Ovary (tissue), 3 donors: ENCODE measurements at regions not wholly inside any gene's neighbourhood (a gene's known extent, or its start where the extent isn't known, plus 50 kb on each side); places are given as distances from the start of the nearest gene placed in this dataset.

ENCODE experiments used
- CTCF ChIP-seq, 3 donors: fragments of 450-650 bp in 2 of 3; fragments of 200-600 bp in 1 of 3; IDR thresholded peaks; one replicate each; pipeline versions ENCODE4 v1.5.1 to v1.8.0; 2016 to 2022; ENCODE audit warnings: antibody characterized with exemption in 3 of 3, mild to moderate bottlenecking in 1 of 3
- EP300 ChIP-seq: sonication (generic); formaldehyde crosslinking; IDR thresholded peaks from one replicate; pipeline ENCODE4 v1.6.1; 2017; ENCODE audit warnings: antibody characterized with exemption
- POLR2A ChIP-seq: fragments of 450-650 bp; IDR thresholded peaks from one replicate; pipeline ENCODE4 v1.6.1; 2017; ENCODE audit warnings: antibody characterized with exemption, mild to moderate bottlenecking, moderate library complexity
- donor health status: DM: no; HTN: no; CAD: no.

GRCh38 chr14:46540986-46541385 is 110.6 kb downstream of the RPL10L start:
- TF ChIP-seq CTCF (IDR thresholded peaks at IDR 0.05) (no peak), POLR2A (no peak), EP300 (no peak)
